Vagina (tissue), 2 donors: ENCODE measurements at regions not wholly inside any gene's neighbourhood (a gene's known extent, or its start where the extent isn't known, plus 50 kb on each side); places are given as distances from the start of the nearest gene placed in this dataset.

ENCODE experiments used
- CTCF ChIP-seq, 3 experiments: fragments of 450-650 bp in 2 of 3; fragments of 200-600 bp in 1 of 3; sonication (generic) in 1 of 3; IDR thresholded peaks; one replicate each; pipeline ENCODE4 v1.5.1; 2017 to 2019; ENCODE audit warnings: antibody characterized with exemption in 3 of 3, mild to moderate bottlenecking in 2 of 3, moderate library complexity in 2 of 3
- POLR2A ChIP-seq, 2 donors: fragments of 450-650 bp; IDR thresholded peaks; one replicate each; pipeline ENCODE4 v1.6.1; 2017; ENCODE audit warnings: antibody characterized with exemption in 2 of 2, mild to moderate bottlenecking in 2 of 2, moderate library complexity in 2 of 2
- POLR2AphosphoS5 ChIP-seq, 2 donors: sonication (generic); formaldehyde crosslinking; IDR thresholded peaks; one replicate each; pipeline ENCODE4 v1.9.0; 2017; ENCODE audit warnings: antibody characterized with exemption in 2 of 2, mild to moderate bottlenecking in 2 of 2, low read depth in 1 of 2; ENCODE audit not compliant: insufficient read depth in 1 of 2

DNA sequence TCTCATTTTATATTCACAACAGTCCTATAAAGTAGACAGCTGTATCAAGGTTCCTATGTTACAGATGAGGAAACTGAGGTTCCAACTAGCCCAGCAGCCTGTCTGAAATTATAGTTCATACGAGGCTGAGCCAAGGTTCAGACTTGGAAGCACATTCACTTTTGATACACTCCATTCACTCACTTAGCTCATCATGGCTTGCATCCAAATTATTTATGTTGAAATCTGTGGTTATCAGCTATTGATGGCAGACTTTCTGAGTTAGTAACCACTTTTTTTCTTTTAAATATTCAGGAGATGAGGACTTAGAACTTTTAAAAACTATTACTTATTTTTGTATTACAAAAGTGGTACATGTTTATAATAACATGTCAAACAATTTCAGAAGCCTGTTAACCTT, 188.2 kb downstream of the MTX2 start:
- no peak for TF ChIP-seq CTCF (IDR thresholded peaks at IDR 0.05)
- no peak for TF ChIP-seq POLR2AphosphoS5 (IDR thresholded peaks at IDR 0.05; ENCODE audit: insufficient read depth in 1 of 2, low read depth in 1 of 2)
- TF ChIP-seq POLR2A (IDR thresholded peaks at IDR 0.05): no peak
